DOHH2 (cell line): ENCODE measurements at regions not wholly inside any gene's neighbourhood (a gene's known extent, or its start where the extent isn't known, plus 50 kb on each side); places are given as distances from the start of the nearest gene placed in this dataset.

Experiments used
- H3F3A ChIP-seq: fragments of 200-600 bp; sonication (generic), shearing (Covaris generic); 2 replicates; pipeline ENCODE4 v1.6.0; 2016; ENCODE audit warnings: antibody characterized with exemption, mild to moderate bottlenecking; ENCODE audit not compliant: control insufficient read depth, insufficient read depth
- H3K27ac ChIP-seq: fragments of 200-600 bp; sonication (generic); 2 replicates; pipeline ENCODE4 v1.5.1; 2014; ENCODE audit warnings: low read depth, mild to moderate bottlenecking, low read length, moderate library complexity
- H3K27me3 ChIP-seq: fragments of 200-600 bp; sonication (generic); 2 replicates; pipeline ENCODE4 v1.6.1; 2014; ENCODE audit warnings: mild to moderate bottlenecking, low read length, mixed read lengths; ENCODE audit not compliant: control insufficient read depth
- H3K36me3 ChIP-seq: fragments of 200-600 bp; sonication (generic); 2 replicates; pipeline ENCODE4 v1.6.1; 2014; ENCODE audit warnings: mild to moderate bottlenecking, low read length, moderate library complexity, mixed read lengths; ENCODE audit not compliant: control insufficient read depth
- H3K4me1 ChIP-seq: fragments of 200-600 bp; sonication (generic); 2 replicates; pipeline ENCODE4 v1.6.1; 2014; ENCODE audit warnings: mild to moderate bottlenecking, low read length, mixed read lengths; ENCODE audit not compliant: control insufficient read depth
- H3K4me2 ChIP-seq: fragments of 200-600 bp; sonication (generic); 2 replicates; pipeline ENCODE4 v1.6.0; 2014; ENCODE audit warnings: mild to moderate bottlenecking, low read length, moderate library complexity
- H3K4me3 ChIP-seq: fragments of 200-600 bp; sonication (generic); 2 replicates; pipeline ENCODE4 v1.5.1; 2014; ENCODE audit warnings: mild to moderate bottlenecking, low read length, mixed read lengths
- H3K79me2 ChIP-seq: fragments of 200-600 bp; sonication (generic); 2 replicates; pipeline ENCODE4 v1.6.1; 2014; ENCODE audit warnings: mild to moderate bottlenecking, low read length, mixed read lengths; ENCODE audit not compliant: control insufficient read depth
- H3K9me2 ChIP-seq: fragments of 200-600 bp; sonication (generic); replicated peaks from 2 replicates; pipeline ENCODE4 v1.6.1; 2014; ENCODE audit warnings: mild to moderate bottlenecking, low read length, mixed read lengths; ENCODE audit not compliant: control insufficient read depth
- H3K9me3 ChIP-seq: fragments of 200-600 bp; sonication (generic); 2 replicates; pipeline ENCODE4 v1.6.1; 2014; ENCODE audit warnings: antibody characterized with exemption, low read length, mixed read lengths; ENCODE audit not compliant: control insufficient read depth, insufficient read depth
- H4K20me1 ChIP-seq: fragments of 200-600 bp; sonication (generic); 2 replicates; pipeline ENCODE4 v1.6.0; 2014; ENCODE audit warnings: low read depth, mild to moderate bottlenecking, antibody characterized with exemption, low read length, moderate library complexity; ENCODE audit not compliant: control insufficient read depth, insufficient read depth
- EZH2phosphoT487 ChIP-seq: fragments of 200-600 bp; sonication (generic); IDR thresholded peaks from 2 replicates; pipeline ENCODE4 v1.6.1; 2017; ENCODE audit warnings: borderline replicate concordance, mild to moderate bottlenecking, antibody characterized with exemption, low read length, moderate library complexity, mixed read lengths
- TF ChIP-seq, protein P1 (sequence below): fragments of 200-600 bp; sonication (generic); IDR thresholded peaks from one replicate; pipeline ENCODE4 v1.5.1; 2014; ENCODE audit warnings: antibody characterized with exemption, mild to moderate bottlenecking, low read depth, low read length; ENCODE audit not compliant: poor library complexity, severe bottlenecking

DNA sequence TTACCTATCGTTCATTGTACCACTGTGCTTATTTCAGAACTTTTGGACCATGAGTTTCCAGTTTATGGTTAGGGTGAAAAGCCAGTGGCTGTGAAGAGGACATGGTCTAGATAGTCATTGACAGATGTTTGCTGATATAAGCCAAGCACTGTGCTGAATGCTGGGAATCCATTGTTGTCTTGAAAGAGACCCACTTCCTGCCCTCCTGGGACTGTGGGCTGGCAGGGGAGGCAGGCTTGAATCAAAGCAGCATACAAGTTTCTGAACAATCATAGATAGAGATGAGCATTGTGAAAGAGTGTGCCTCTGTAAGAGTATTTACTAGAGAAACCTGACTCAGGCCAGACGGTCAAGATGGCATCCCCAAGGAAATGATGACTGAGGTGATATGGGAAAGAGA is 73.4 kb downstream of the NMUR2 start:
- no peaks in the 10 kb centered on the region for H3K9me3 ChIP-seq
- H3K36me3 ChIP-seq: no peaks in the 10 kb centered on the region
- no peaks in the 10 kb centered on the region for H3K27me3 ChIP-seq
- H3K4me2 ChIP-seq: no peak overlapping the region
- H3K4me3 ChIP-seq: no peak overlapping the region
- no peaks in the 10 kb centered on the region for H3F3A ChIP-seq
- no peaks in the 10 kb centered on the region for H3K4me1 ChIP-seq
- no peaks in the 10 kb centered on the region for H3K79me2 ChIP-seq
- H3K27ac ChIP-seq: no peak overlapping the region
- no peaks in the 10 kb centered on the region for H3K9me2 ChIP-seq
- H4K20me1 ChIP-seq: no peaks in the 10 kb centered on the region
- no peak for TF ChIP-seq EZH2phosphoT487
- TF ChIP-seq, protein P1, sequence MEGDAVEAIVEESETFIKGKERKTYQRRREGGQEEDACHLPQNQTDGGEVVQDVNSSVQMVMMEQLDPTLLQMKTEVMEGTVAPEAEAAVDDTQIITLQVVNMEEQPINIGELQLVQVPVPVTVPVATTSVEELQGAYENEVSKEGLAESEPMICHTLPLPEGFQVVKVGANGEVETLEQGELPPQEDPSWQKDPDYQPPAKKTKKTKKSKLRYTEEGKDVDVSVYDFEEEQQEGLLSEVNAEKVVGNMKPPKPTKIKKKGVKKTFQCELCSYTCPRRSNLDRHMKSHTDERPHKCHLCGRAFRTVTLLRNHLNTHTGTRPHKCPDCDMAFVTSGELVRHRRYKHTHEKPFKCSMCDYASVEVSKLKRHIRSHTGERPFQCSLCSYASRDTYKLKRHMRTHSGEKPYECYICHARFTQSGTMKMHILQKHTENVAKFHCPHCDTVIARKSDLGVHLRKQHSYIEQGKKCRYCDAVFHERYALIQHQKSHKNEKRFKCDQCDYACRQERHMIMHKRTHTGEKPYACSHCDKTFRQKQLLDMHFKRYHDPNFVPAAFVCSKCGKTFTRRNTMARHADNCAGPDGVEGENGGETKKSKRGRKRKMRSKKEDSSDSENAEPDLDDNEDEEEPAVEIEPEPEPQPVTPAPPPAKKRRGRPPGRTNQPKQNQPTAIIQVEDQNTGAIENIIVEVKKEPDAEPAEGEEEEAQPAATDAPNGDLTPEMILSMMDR: no peak

DNA sequence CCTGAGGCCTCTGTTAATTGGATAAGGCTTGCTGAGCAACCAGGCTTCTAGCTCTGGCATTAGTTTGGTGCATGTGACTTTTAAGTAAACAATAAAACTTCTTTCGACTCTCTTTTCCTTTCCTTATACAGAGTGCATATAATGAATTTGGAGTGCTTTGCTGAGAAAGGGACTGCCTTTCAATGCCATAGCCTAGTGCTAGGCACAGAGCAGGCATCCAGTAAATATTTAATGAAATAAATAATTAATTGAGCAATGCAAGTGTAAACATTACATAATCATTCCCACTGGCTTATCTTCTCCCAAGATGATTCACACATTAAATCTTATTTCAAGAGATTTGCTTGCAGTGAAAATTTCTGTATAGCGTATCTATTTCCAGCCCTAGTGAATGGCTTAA is 74.1 kb downstream of the NMUR2 start:
- TF ChIP-seq, protein P1: no peak
- TF ChIP-seq EZH2phosphoT487: no peak
- no peak overlapping the region for H3K27ac ChIP-seq
- H3K4me1 ChIP-seq: no peaks in the 10 kb centered on the region

DNA sequence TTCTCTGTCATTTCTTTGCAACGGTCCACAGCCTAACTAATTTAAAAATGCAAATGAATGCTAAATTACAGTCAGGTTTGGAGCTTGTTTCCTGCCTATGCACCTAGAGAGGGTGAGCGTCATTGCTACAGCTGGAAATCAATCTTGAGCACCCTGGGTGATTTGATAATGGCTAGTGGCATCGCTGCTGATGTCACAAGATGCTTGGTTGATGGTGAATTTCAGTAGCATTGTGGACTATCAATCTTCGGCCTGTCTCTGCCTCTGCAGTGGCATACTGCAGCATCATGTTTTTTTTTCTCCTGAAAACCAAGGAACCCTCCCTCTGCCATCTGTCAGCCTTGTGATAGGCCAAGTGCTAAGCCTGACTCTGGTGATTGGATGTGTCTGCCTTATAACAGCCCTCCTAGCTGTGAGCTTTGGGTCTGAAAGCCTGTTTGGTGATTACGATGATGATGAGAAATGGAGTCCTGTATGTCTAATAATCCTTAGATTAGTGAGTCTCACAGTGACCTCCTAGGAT is 75.3 kb downstream of the NMUR2 start:
- no peak overlapping the region for H3K27ac ChIP-seq
- no peak for TF ChIP-seq EZH2phosphoT487
- TF ChIP-seq, protein P1: no peak

More for the DNA sequence above, 74.1 kb downstream of the NMUR2 start:
- H3K79me2 ChIP-seq: no peaks in the 10 kb centered on the region
- H3K4me3 ChIP-seq: no peak overlapping the region
- no peaks in the 10 kb centered on the region for H3K9me2 ChIP-seq
- H4K20me1 ChIP-seq: no peaks in the 10 kb centered on the region
- H3K9me3 ChIP-seq: no peaks in the 10 kb centered on the region
- no peak overlapping the region for H3K4me2 ChIP-seq
- H3K36me3 ChIP-seq: no peaks in the 10 kb centered on the region
- H3F3A ChIP-seq: no peaks in the 10 kb centered on the region
- H3K27me3 ChIP-seq: no peaks in the 10 kb centered on the region

More for the DNA sequence above, 75.3 kb downstream of the NMUR2 start:
- Histone ChIP-seq H3K36me3 (no peaks in the 10 kb centered on the region), H4K20me1 (no peaks in the 10 kb centered on the region), H3K4me3 (no peak overlapping the region), H3K27me3 (no peaks in the 10 kb centered on the region), H3K4me1 (no peaks in the 10 kb centered on the region), H3F3A (no peaks in the 10 kb centered on the region), H3K79me2 (no peaks in the 10 kb centered on the region), H3K4me2 (no peak overlapping the region), H3K9me2 (no peaks in the 10 kb centered on the region), H3K9me3 (no peaks in the 10 kb centered on the region)
